ENCODE measurements at regions not wholly inside any gene's neighbourhood (a gene's known extent, or its start where the extent isn't known, plus 50 kb on each side); places are given as distances from the start of the nearest gene placed in this dataset.

GRCh38 chr6:92371211-92372208, 1047.8 kb downstream of the EPHA7 start:
- no peak for TF ChIP-seq CTCF (IDR thresholded peaks at IDR 0.05)
- Histone ChIP-seq H3K4me3 (no peak overlapping the region), H3K27me3 (replicated peaks; ENCODE audit: insufficient read depth) (no peaks in the 10 kb centered on the region), H3K27ac (no peak overlapping the region), H3K4me1 (ENCODE audit: control insufficient read depth in 1 of 2, low read depth in 2 of 2) (no peaks in the 10 kb centered on the region), H3K9me3 (no peaks in the 10 kb centered on the region), H3K36me3 (no peaks in the 10 kb centered on the region)
- DNase-seq (ENCODE audit: low spot score): no peak
- no peak for ATAC-seq (ENCODE audit: insufficient number of reproducible peaks, low FRiP score, low read depth)

DNA sequence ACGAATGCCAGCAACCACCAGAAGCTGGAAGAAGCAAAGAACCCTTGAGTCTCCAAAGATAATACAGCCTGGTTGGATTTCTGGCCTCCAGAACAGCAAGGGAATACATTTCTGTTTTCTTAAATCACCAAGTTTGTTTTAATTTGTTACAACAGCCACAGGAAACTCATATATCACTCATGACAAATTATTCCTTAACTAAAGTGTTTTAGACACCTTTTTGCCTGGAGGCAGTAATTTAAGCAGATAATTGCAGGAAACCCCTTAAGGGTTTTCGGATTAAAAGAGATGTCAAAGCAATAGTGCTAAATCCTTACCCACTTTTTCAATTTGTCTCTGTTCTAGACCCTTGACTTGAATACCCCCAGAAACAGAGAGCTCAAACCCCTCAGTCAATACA, 1050.0 kb downstream of the EPHA7 start:
- Histone ChIP-seq H3K36me3 (no peaks in the 10 kb centered on the region), H3K9me3 (no peaks in the 10 kb centered on the region), H3K27ac (no peak overlapping the region), H3K27me3 (replicated peaks; ENCODE audit: insufficient read depth) (no peaks in the 10 kb centered on the region), H3K4me1 (ENCODE audit: control insufficient read depth in 1 of 2, low read depth in 2 of 2) (no peaks in the 10 kb centered on the region), H3K4me3 (no peak overlapping the region)
- ATAC-seq (ENCODE audit: insufficient number of reproducible peaks, low FRiP score, low read depth) (no peak), DNase-seq (ENCODE audit: low spot score) (no peak)
- no peak for TF ChIP-seq CTCF (IDR thresholded peaks at IDR 0.05)

- no peak for TF ChIP-seq CTCF (IDR thresholded peaks at IDR 0.05)
- no peak overlapping the region for H3K27ac ChIP-seq
- no peaks in the 10 kb centered on the region for H3K27me3 ChIP-seq (replicated peaks; ENCODE audit: insufficient read depth)
- DNase-seq (ENCODE audit: low spot score): no peak
- no peak overlapping the region for H3K4me3 ChIP-seq
- no peak for ATAC-seq (ENCODE audit: insufficient number of reproducible peaks, low FRiP score, low read depth)
- no peaks in the 10 kb centered on the region for H3K4me1 ChIP-seq (ENCODE audit: control insufficient read depth in 1 of 2, low read depth in 2 of 2)
- H3K36me3 ChIP-seq: no peaks in the 10 kb centered on the region
- H3K9me3 ChIP-seq: no peaks in the 10 kb centered on the region
Observed at GRCh38 chr6:92364948-92365541, 1054.3 kb downstream of the EPHA7 start.

GRCh38 chr6:92363111-92363510, 1056.2 kb downstream of the EPHA7 start:
- no peaks in the 10 kb centered on the region for H3K4me1 ChIP-seq (ENCODE audit: control insufficient read depth in 1 of 2, low read depth in 2 of 2)
- DNase-seq (ENCODE audit: low spot score) (no peak), ATAC-seq (ENCODE audit: insufficient number of reproducible peaks, low FRiP score, low read depth) (no peak)
- no peaks in the 10 kb centered on the region for H3K27me3 ChIP-seq (replicated peaks; ENCODE audit: insufficient read depth)
- no peak overlapping the region for H3K27ac ChIP-seq
- H3K4me3 ChIP-seq: no peak overlapping the region
- H3K9me3 ChIP-seq: no peaks in the 10 kb centered on the region
- H3K36me3 ChIP-seq: no peaks in the 10 kb centered on the region
- no peak for TF ChIP-seq CTCF (IDR thresholded peaks at IDR 0.05)

- H3K36me3 ChIP-seq: no peaks in the 10 kb centered on the region
- no peaks in the 10 kb centered on the region for H3K27me3 ChIP-seq (replicated peaks; ENCODE audit: insufficient read depth)
- DNase-seq (ENCODE audit: low spot score) (no peak), ATAC-seq (ENCODE audit: insufficient number of reproducible peaks, low FRiP score, low read depth) (no peak)
- H3K4me3 ChIP-seq: no peak overlapping the region
- no peaks in the 10 kb centered on the region for H3K4me1 ChIP-seq (ENCODE audit: control insufficient read depth in 1 of 2, low read depth in 2 of 2)
- H3K27ac ChIP-seq: no peak overlapping the region
- TF ChIP-seq CTCF (IDR thresholded peaks at IDR 0.05): no peak
- no peaks in the 10 kb centered on the region for H3K9me3 ChIP-seq
Observed at GRCh38 chr6:92362404-92362803, 1057.0 kb downstream of the EPHA7 start.

Data from thoracic aorta (tissue), 2 donors.